ENCODE measurements at regions not wholly inside any gene's neighbourhood (a gene's known extent, or its start where the extent isn't known, plus 50 kb on each side); places are given as distances from the start of the nearest gene placed in this dataset.

DNA sequence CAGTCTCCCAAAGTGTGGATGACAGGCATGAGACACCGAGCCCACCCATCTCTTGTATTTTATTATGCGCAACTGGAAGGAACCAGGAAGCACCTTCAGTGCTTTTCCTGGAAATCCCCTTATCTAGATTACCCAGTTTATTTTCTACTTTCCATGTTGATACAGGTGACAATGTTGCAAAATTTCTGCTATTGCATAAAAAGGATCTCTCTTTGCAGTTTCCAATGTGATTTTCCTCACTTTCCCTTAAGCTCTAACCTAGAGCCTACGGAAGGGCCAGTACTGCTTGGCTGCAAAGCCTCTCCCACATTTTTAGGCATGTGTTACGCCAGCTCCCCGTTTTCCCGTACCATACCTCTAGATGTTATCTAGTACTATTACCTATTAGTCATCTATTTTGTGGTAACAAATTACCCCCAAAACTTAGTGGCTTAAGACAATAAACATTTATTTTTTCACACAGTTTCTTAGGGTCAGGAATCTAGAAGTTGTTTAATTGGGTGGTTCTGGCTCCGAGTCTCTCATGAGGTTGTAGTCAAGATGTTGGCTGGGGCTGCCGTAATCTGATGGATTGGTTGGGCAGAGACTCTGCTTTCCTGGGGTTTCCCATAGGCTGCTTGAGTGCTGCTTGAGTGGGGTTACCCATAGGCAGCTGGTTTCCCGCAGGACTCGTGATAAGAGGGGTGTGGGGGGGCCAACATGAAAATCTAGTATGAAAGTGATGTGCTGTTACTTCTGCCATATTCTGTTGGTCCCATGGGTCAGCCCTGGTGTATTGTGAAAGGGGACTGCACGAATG lies 131.5 kb upstream of the HNRNPU start:
- CTCF ChIA-PET = no interaction called here
- H3K4me1 Mint-ChIP-seq = no peaks in the 10 kb centered on the region
- intact Hi-C loops (cut with DNase I, micrococcal nuclease) = no loop called here
- peaks cover 2% of the 10 kb centered on the region for H3K36me3 Mint-ChIP-seq (ENCODE audit: low read depth)
- H3K4me3 Mint-ChIP-seq = no peak overlapping the region
- POLR2A ChIA-PET = no interaction called here
- no peaks in the 10 kb centered on the region for H3K9me3 Mint-ChIP-seq (ENCODE audit: low read depth)
- H3K27me3 Mint-ChIP-seq = no peaks in the 10 kb centered on the region
- ATAC-seq = no peak
- DNase-seq = no peak
- H3K27ac Mint-ChIP-seq = no peak overlapping the region

DNA sequence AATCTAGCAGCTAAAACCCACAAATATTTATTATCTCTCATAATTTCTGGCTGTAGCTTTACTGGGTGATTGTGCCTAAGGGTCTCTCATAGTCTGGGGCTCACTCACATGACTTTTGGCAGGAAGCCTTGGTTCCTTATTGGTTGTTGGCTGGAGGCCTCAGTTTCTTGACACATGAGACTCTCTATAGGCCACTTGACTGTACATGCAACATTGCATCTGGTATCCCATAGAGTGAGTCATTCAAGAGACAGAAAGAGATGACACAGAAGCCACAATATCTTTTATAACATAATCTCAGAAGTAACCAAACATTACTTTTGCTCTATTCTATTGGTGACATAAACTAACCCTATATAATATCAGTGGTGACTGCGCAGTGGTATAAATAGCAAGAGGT lies 128.5 kb upstream of the HNRNPU start:
- Mint-ChIP-seq H3K9me3 (ENCODE audit: low read depth) (no peaks in the 10 kb centered on the region), H3K4me3 (no peak overlapping the region), H3K36me3 (ENCODE audit: low read depth) (peaks cover under 1% of the 10 kb centered on the region), H3K4me1 (no peaks in the 10 kb centered on the region), H3K27ac (no peak overlapping the region), H3K27me3 (no peaks in the 10 kb centered on the region)
- ChIA-PET CTCF (interaction anchor here (0.8 to 1.5 kb wide), 2 partner anchors 9 to 51 kb away, joined by 3 read pairs; no protein-coding TSS in a partner anchor), POLR2A (no interaction called here)
- ATAC-seq (peak; percentile 87), DNase-seq (no peak)
- intact Hi-C loops (cut with DNase I, micrococcal nuclease) = no loop called here

DNA sequence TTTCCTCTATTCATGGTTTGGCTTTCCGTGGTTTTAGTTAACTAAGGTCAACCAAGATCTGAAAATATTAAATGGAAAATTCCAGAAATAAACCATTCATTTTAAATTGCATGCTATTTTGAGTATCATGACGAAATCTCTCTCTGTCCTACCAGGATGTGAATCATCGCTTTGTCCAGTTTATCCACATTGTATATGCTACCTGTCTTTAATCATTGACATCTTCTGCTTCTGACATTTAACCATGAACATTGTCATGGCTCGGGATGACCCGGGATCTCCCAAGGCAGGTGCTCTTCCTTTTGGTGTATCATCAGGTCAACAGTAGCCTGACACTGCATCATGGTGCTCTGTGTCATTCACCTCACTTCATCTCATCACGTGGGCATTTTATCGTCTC lies 125.5 kb upstream of the HNRNPU start:
- CTCF ChIA-PET = no interaction called here
- POLR2A ChIA-PET = no interaction called here
- H3K27ac Mint-ChIP-seq = no peak overlapping the region

DNA sequence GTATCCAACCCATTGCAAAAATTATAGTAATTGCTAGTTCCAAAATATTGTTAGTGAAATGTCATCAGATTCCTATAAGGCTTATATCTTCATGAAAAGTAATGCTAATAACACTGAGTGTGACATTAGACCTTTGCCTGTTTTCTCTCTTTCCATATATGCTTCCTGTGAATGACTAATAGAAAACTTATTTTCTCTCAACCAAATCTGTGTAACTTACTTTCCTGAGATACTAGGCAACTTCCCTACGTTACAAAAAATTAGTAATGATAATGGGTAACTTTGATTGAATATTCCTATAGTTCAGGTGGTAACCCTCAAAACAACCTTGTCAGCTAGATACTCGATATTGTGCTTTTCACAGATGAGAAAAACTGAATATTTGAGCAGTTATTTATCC lies 124.2 kb upstream of the HNRNPU start:
- Mint-ChIP-seq H3K4me1 (no peaks in the 10 kb centered on the region), H3K4me3 (no peak overlapping the region), H3K9me3 (ENCODE audit: low read depth) (no peaks in the 10 kb centered on the region), H3K27ac (no peak overlapping the region), H3K36me3 (ENCODE audit: low read depth) (no peaks in the 10 kb centered on the region), H3K27me3 (no peaks in the 10 kb centered on the region)
- no peak for DNase-seq
- intact Hi-C loops (cut with DNase I, micrococcal nuclease) = no loop called here
- ATAC-seq = no peak
- POLR2A ChIA-PET = no interaction called here
- CTCF ChIA-PET = no interaction called here

More for the DNA sequence above, 125.5 kb upstream of the HNRNPU start:
- DNase-seq (no peak), ATAC-seq (no peak)
- Mint-ChIP-seq H3K27me3 (no peaks in the 10 kb centered on the region), H3K9me3 (ENCODE audit: low read depth) (no peaks in the 10 kb centered on the region), H3K4me1 (no peaks in the 10 kb centered on the region), H3K4me3 (no peak overlapping the region), H3K36me3 (ENCODE audit: low read depth) (no peaks in the 10 kb centered on the region)
- intact Hi-C loops (cut with DNase I, micrococcal nuclease) = no loop called here

DNA sequence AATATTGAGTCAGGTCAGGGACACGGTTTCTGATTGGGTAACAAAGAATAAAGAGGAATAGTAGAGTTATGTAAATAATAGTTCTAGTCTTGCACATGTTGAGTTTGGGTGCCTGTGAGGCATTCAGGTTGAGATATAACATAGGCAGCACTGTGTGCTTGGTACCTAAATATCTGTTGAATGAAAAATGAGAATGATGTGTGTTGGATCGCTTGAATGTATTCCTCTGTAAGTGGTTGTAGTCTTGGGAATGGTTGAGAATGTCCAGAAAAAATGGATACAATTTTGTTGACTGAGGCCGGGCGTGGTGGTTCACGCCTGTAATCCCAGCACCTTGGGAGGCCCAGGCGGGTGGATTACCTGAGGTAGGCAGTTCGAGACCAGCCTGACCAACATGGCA lies 116.3 kb upstream of the HNRNPU start:
- H3K36me3 Mint-ChIP-seq (ENCODE audit: low read depth) = no peaks in the 10 kb centered on the region
- POLR2A ChIA-PET = no interaction called here
- CTCF ChIA-PET = no interaction called here
- no peak overlapping the region for H3K27ac Mint-ChIP-seq
- H3K9me3 Mint-ChIP-seq (ENCODE audit: low read depth) = no peaks in the 10 kb centered on the region
- intact Hi-C loops (cut with DNase I, micrococcal nuclease) = no loop called here
- H3K27me3 Mint-ChIP-seq = no peaks in the 10 kb centered on the region
- H3K4me3 Mint-ChIP-seq = no peak overlapping the region
- DNase-seq (no peak), ATAC-seq (no peak)
- no peaks in the 10 kb centered on the region for H3K4me1 Mint-ChIP-seq

DNA sequence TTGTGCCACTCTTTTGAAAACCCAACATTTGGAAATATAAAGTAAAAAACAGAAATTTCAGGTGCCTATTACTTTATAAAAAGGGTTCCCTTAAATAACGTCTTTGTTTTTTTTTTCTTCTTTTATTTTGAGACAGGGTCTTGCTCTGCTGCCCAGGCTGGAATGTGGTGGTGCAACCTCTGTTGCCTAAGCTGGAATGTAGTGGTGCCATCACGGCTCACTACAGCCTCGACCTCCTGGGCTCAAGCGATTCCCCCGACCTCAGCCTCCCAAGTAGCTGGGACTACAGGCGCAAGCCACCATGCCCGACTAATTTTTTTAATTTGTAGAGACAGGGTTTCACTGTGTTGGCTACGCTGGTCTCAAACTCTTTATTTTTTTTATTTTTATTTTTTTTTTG lies 110.2 kb upstream of the HNRNPU start:
- ChIA-PET CTCF (interaction anchor here (1.6 to 2.1 kb wide), 2 partner anchors 11 to 68 kb away, joined by 3 to 7 read pairs; no protein-coding TSS in a partner anchor), POLR2A (no interaction called here)
- H3K27ac Mint-ChIP-seq = no peak overlapping the region
- intact Hi-C loops (cut with DNase I, micrococcal nuclease) = loop anchor here (5.0 to 10.0 kb wide), 2 partner anchors 522 to 1720 kb away; partner anchors contain the start of genes ADSS2 (in 1 of the 2), CEP170 (in 1 of the 2) and SDCCAG8 (in 1 of the 2)
- DNase-seq (no peak), ATAC-seq (no peak)
- no peaks in the 10 kb centered on the region for H3K9me3 Mint-ChIP-seq (ENCODE audit: low read depth)
- H3K4me3 Mint-ChIP-seq = no peak overlapping the region
- H3K27me3 Mint-ChIP-seq = no peaks in the 10 kb centered on the region
- H3K36me3 Mint-ChIP-seq (ENCODE audit: low read depth) = no peaks in the 10 kb centered on the region
- H3K4me1 Mint-ChIP-seq = peaks cover 9% of the 10 kb centered on the region

DNA sequence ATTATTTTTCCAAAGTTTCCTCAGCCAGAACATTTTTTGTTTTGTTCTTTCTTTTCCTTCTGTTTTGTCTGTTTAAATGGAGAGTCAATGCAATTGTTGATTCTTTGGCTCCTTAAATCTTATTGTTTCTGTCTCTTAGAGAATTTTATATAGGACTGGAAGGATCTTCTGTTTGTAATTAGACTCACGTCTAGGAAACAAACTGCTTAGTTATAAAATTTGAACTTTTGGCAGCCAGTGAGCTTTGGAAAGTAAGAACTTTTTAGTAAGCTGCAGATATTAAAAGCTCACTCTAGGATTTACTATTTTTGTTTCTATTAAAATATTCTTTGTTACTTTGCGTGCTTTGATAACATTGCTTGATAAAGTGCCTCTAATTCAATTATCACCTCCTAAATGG lies 109.8 kb upstream of the HNRNPU start:
- intact Hi-C loops (cut with DNase I, micrococcal nuclease) = loop anchor here (5.0 to 10.0 kb wide), 2 partner anchors 522 to 1719 kb away; partner anchors contain the start of genes ADSS2 (in 1 of the 2), CEP170 (in 1 of the 2) and SDCCAG8 (in 1 of the 2)
- POLR2A ChIA-PET = no interaction called here
- CTCF ChIA-PET = interaction anchor here (1.6 to 2.1 kb wide), 2 partner anchors 10 to 68 kb away, joined by 3 to 7 read pairs; no protein-coding TSS in a partner anchor

DNA sequence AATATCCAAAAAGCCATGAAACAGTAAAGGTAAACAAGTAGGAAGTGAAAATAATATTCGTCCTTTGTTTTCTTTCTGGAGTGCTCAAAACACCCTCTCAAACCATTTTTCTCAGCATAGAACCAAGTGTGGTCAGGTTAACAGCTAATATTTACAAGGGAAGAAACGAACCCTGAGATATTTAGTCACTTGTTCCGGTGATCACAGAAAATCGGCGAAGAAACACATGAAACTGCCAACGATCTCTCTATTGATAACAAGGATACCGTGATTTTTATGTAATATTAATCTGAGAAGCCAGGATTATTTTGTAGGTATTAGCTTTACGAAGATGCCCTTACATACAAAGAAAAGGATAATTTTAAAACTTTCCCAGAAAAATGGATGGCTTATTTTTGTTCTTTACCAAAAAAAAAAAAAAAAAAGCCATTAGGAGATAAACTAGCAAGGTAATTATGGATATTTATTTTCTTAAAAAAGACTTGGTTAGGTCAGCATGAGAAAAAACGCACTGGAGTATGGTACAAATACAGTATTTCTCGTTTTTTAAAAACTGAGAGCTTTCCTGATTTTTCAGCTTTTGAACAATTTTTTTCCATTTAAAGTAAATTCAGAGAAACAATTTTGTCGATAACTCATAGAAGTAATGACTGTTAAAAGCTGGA lies 107.3 kb upstream of the HNRNPU start:
- Mint-ChIP-seq H3K36me3 (ENCODE audit: low read depth) (no peaks in the 10 kb centered on the region), H3K4me1 (peaks cover 15% of the 10 kb centered on the region), H3K4me3 (peak overlapping the region; percentile 92), H3K9me3 (ENCODE audit: low read depth) (no peaks in the 10 kb centered on the region), H3K27ac (peak overlapping the region; percentile 97), H3K27me3 (no peaks in the 10 kb centered on the region)
- intact Hi-C loops (cut with DNase I, micrococcal nuclease) = loop anchor here (1.0 to 10.0 kb wide), 11 partner anchors 53 to 1717 kb away; partner anchors contain the start of genes ADSS2 (in 1 of the 2), AKT3 (in 1 of the 2), CATSPERE (in 1 of the 2) and CEP170 (in 1 of the 2)
- no peak for DNase-seq
- no peak for ATAC-seq
- CTCF ChIA-PET = interaction anchor here (0.7 to 2.1 kb wide), 6 partner anchors 15 to 135 kb away, joined by 3 to 13 read pairs (median 4); partner anchors contain the start of gene HNRNPU
- POLR2A ChIA-PET = interaction anchor here (0.6 to 2.2 kb wide), 5 partner anchors 53 to 132 kb away, joined by 3 to 12 read pairs (median 3); partner anchors contain the start of gene HNRNPU

More for the DNA sequence above, 109.8 kb upstream of the HNRNPU start:
- Mint-ChIP-seq H3K36me3 (ENCODE audit: low read depth) (no peaks in the 10 kb centered on the region), H3K4me1 (peaks cover 12% of the 10 kb centered on the region), H3K4me3 (no peak overlapping the region), H3K27ac (no peak overlapping the region), H3K9me3 (ENCODE audit: low read depth) (no peaks in the 10 kb centered on the region), H3K27me3 (no peaks in the 10 kb centered on the region)
- DNase-seq = no peak
- ATAC-seq = no peak

DNA sequence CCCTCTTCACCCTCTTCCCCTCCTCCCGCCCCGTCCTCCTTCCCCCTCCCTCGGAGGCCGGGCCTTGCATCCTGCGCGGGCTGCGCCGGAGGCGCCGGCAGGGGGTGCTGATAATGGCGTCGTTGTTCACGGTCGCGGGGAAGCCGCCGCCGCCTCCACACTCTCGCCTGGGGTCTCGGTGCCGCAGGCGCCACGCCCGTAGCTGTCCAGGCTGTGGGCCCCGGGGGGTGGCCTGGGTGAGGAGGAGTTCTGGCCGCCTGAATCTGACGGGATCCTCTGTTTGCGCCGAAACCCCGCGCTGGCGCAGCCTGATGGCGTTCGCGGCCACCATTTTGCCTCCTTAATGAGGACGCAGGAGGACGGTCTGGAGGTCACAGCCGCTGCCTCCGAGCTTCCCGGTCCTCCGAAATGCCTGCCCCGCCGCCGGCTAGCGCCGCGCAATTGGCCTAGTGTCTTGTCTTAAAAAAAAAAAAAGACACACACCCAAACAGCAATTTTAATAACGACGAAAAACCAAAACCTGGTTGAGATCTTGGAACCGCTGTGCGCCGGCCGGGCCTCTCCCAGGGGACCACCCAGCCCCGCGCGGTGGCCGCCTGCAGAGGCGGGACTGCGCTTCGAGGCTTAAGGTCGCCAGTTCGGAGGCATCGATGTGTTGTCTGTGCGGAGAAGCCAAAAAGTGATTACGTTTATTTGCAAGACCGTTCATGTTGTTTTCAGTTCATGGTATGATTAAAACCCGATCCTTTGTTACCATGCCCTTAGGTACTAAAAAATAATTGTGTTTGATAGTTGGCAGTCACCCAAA lies 106.6 kb upstream of the HNRNPU start:
- DNase-seq (peak; percentile 96), ATAC-seq (peak; percentile 84)
- intact Hi-C loops (cut with DNase I, micrococcal nuclease) = loop anchor here (1.0 to 10.0 kb wide), 14 partner anchors 52 to 1960 kb away; partner anchors contain the start of genes COX20 (in 2 of the 2), HNRNPU (in 2 of the 2), ADSS2 (in 1 of the 2) and AHCTF1 (in 1 of the 2)
- Mint-ChIP-seq H3K36me3 (ENCODE audit: low read depth) (no peaks in the 10 kb centered on the region), H3K4me1 (peaks cover 15% of the 10 kb centered on the region), H3K4me3 (peak overlapping the region; percentile 92), H3K9me3 (ENCODE audit: low read depth) (no peaks in the 10 kb centered on the region), H3K27me3 (no peaks in the 10 kb centered on the region), H3K27ac (peak overlapping the region; percentile 97)
- ChIA-PET POLR2A (interaction anchor here (0.6 to 2.2 kb wide), 6 partner anchors 52 to 567 kb away, joined by 3 to 12 read pairs (median 4); partner anchors contain the start of gene HNRNPU), CTCF (interaction anchor here (0.8 to 2.1 kb wide), 4 partner anchors 71 to 136 kb away, joined by 3 to 13 read pairs (median 4); partner anchors contain the start of gene HNRNPU)

DNA sequence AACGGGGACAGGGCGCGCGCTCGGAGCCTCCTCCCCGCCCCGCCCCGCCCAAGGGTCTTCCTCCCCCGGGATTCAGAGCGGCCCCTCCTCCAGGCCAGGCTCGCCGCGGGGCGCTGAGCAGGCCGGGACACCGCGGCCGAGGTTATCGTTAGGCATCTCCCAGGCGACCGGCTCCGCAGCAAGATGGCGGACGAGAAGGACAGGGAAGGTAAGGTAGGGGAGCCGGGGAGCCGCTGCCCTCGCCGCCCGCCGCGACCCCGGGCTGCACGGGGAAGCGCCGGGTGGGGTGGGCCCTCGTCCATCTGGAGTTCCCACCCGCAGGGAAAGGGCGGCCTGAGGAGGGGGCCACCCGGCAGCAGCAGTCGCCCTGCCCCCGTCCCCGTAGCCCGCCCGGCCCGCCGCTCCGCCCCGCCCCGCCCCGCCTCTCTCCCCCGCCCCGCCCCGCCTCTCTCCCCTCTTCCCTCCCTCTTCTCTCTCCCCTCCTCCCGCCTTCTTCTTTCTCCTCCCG lies 105.9 kb upstream of the HNRNPU start:
- H3K27ac Mint-ChIP-seq = peak overlapping the region; percentile 95
- CTCF ChIA-PET = interaction anchor here (0.8 to 2.1 kb wide), 4 partner anchors 72 to 136 kb away, joined by 3 to 13 read pairs (median 4); partner anchors contain the start of gene HNRNPU

More for the DNA sequence above, 105.9 kb upstream of the HNRNPU start:
- intact Hi-C loops (cut with DNase I, micrococcal nuclease) = loop anchor here (1.0 to 10.0 kb wide), 13 partner anchors 51 to 1961 kb away; partner anchors contain the start of genes ADSS2 (in 1 of the 2), AHCTF1 (in 1 of the 2), AKT3 (in 1 of the 2) and CATSPERE (in 1 of the 2)
- POLR2A ChIA-PET = interaction anchor here (0.6 to 2.2 kb wide), 5 partner anchors 106 to 568 kb away, joined by 3 to 12 read pairs (median 4); partner anchors contain the start of gene HNRNPU
- ATAC-seq (peak; percentile 75), DNase-seq (peak; percentile 87)
- H3K27me3 Mint-ChIP-seq = no peaks in the 10 kb centered on the region
- H3K4me3 Mint-ChIP-seq = peak overlapping the region; percentile 92
- no peaks in the 10 kb centered on the region for H3K36me3 Mint-ChIP-seq (ENCODE audit: low read depth)
- H3K4me1 Mint-ChIP-seq = peaks cover 15% of the 10 kb centered on the region
- H3K9me3 Mint-ChIP-seq (ENCODE audit: low read depth) = no peaks in the 10 kb centered on the region

All from activated CD4-positive, alpha-beta T cell treated with anti-CD3 and anti-CD28 coated beads for 36 hours (primary cell).